ENCODE measurements at regions not wholly inside any gene's neighbourhood (a gene's known extent, or its start where the extent isn't known, plus 50 kb on each side); places are given as distances from the start of the nearest gene placed in this dataset.

- TF ChIP-seq CTCF (IDR thresholded peaks at IDR 0.05) (no peak), POLR2A (IDR thresholded peaks at IDR 0.05) (no peak)
Observed at GRCh38 chr5:85865296-85865695, 752.4 kb upstream of the COX7C start.
